ENCODE measurements at regions not wholly inside any gene's neighbourhood (a gene's known extent, or its start where the extent isn't known, plus 50 kb on each side); places are given as distances from the start of the nearest gene placed in this dataset.

DNA sequence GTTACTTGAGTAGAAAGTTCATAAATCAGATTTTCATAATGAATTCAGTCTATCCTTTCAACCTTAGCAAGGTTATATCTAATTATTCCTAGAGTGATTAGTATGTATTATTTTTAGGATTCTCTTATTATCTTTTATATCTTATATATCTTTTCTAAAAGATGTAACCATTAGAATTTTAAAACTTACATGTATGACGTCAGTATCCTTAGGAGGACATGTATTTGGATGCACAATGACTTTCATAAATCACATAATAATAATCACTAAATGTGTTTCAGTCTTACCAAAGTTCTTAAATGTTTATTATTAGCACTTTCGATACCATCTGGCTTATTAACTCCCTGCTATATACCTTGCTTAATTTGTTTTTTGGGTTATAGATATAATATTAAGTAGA lies 1400.5 kb upstream of the IGFBP7 start:
- Histone ChIP-seq H3K27ac (ENCODE audit: low read depth, low read length, severe bottlenecking) (no peak overlapping the region), H3K36me3 (ENCODE audit: control insufficient read depth, insufficient read depth, low read length) (no peaks in the 10 kb centered on the region), H3K4me1 (ENCODE audit: control insufficient read depth, insufficient read depth, low read length, poor library complexity, severe bottlenecking) (no peaks in the 10 kb centered on the region), H3K4me3 (ENCODE audit: extremely low read depth, insufficient read depth, low read length, poor library complexity, severe bottlenecking) (no peak overlapping the region), H3K9me3 (ENCODE audit: control insufficient read depth, low read length) (no peaks in the 10 kb centered on the region)
- WGBS, 2 experiments (ENCODE audit: insufficient coverage in 2 of 2): no CpG with 5 or more reads among the region's 2 CpGs

DNA sequence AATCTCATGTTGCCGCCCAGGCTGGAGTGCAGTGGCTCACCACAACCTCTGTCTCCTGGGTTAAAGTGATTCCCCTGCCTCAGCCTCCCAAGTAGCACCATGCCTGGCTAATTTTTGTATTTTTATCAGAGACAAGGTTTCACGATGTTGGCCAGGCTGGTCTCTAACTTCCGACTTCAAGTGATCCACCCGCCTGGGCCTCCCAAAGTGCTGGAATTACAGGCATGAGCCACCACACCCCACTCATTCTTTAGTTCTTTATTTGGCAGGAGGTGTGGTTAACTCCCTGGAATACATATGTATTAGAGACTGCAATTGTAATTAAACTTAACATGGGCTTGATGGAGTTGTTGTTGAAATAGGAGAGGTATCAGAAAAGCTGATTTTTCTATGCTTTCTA lies 1396.9 kb upstream of the IGFBP7 start:
- 83 to 96% methylated on average over 1 to 3 of the region's 4 CpGs for WGBS, 2 experiments (ENCODE audit: insufficient coverage in 2 of 2)
- Histone ChIP-seq H3K4me1 (ENCODE audit: control insufficient read depth, insufficient read depth, low read length, poor library complexity, severe bottlenecking) (no peaks in the 10 kb centered on the region), H3K27ac (ENCODE audit: low read depth, low read length, severe bottlenecking) (no peak overlapping the region), H3K9me3 (ENCODE audit: control insufficient read depth, low read length) (no peaks in the 10 kb centered on the region), H3K4me3 (ENCODE audit: extremely low read depth, insufficient read depth, low read length, poor library complexity, severe bottlenecking) (no peak overlapping the region), H3K36me3 (ENCODE audit: control insufficient read depth, insufficient read depth, low read length) (no peaks in the 10 kb centered on the region)

DNA sequence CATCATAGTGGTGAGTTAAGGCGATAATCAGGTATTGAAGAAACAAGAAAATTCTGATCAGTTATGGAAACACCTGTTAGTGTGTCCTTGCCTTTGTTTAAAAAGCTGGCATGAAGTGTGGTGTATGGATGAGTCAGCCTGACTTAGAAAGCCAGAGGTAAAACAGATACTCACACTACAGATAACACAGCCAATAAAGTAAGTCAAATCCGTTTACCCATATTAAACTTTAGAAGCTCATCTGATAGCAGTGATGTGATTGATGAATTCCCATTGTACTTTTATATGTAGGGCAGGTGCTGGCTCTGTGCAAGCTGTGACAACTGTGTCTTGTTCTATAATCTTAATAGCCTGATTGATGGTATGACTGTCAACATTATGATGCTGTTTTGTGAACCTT lies 1392.7 kb upstream of the IGFBP7 start:
- no peak overlapping the region for H3K4me3 ChIP-seq (ENCODE audit: extremely low read depth, insufficient read depth, low read length, poor library complexity, severe bottlenecking)
- 92 to 100% methylated on average over 1 of the region's 2 CpGs for WGBS, 2 experiments (ENCODE audit: insufficient coverage in 2 of 2)

DNA sequence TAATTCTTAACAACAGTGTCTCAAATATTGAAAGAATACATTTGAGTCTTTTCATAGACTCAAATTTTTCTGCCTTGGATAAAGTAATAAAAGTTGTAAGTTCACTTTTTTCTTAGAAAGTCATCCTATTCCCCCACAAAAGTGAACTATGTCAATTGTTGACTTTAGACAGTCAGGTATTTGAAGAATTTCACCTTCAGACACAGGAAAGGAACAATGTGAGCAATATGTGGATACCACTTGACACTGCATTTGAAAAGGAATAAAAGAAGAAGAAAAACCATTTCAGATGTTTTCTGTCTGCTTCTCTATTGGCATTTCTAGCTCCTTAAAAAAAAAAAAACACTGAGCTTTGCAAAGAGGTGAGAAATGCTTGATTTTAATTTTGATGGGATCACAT lies 1389.0 kb upstream of the IGFBP7 start:
- Histone ChIP-seq H3K4me3 (ENCODE audit: extremely low read depth, insufficient read depth, low read length, poor library complexity, severe bottlenecking) (no peak overlapping the region), H3K4me1 (ENCODE audit: control insufficient read depth, insufficient read depth, low read length, poor library complexity, severe bottlenecking) (no peaks in the 10 kb centered on the region), H3K36me3 (ENCODE audit: control insufficient read depth, insufficient read depth, low read length) (no peaks in the 10 kb centered on the region), H3K9me3 (ENCODE audit: control insufficient read depth, low read length) (no peaks in the 10 kb centered on the region), H3K27ac (ENCODE audit: low read depth, low read length, severe bottlenecking) (no peak overlapping the region)

More for the DNA sequence above, 1392.7 kb upstream of the IGFBP7 start:
- Histone ChIP-seq H3K27ac (ENCODE audit: low read depth, low read length, severe bottlenecking) (no peak overlapping the region), H3K36me3 (ENCODE audit: control insufficient read depth, insufficient read depth, low read length) (no peaks in the 10 kb centered on the region), H3K9me3 (ENCODE audit: control insufficient read depth, low read length) (no peaks in the 10 kb centered on the region), H3K4me1 (ENCODE audit: control insufficient read depth, insufficient read depth, low read length, poor library complexity, severe bottlenecking) (no peaks in the 10 kb centered on the region)

DNA sequence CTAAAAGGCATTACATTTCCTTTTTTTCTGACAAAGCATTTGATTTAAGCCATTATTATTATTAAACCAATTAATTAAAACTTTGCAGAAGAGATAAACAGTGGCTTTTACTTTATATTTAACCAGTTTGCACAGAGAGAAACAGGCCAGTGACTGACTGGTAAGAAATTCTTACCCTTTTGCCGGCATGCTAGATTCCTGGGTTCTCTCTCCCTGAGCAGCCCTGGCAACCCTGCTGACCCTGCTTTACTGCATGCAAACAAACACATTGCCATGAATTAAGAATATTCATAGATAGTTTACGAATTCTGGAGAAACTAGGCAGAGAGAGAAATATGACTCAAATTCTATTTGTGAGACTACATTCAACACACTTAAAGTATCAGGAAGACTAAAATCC lies 1381.4 kb upstream of the IGFBP7 start:
- H3K27ac ChIP-seq (ENCODE audit: low read depth, low read length, severe bottlenecking): no peak overlapping the region
- no peaks in the 10 kb centered on the region for H3K9me3 ChIP-seq (ENCODE audit: control insufficient read depth, low read length)
- no peaks in the 10 kb centered on the region for H3K36me3 ChIP-seq (ENCODE audit: control insufficient read depth, insufficient read depth, low read length)
- no peaks in the 10 kb centered on the region for H3K4me1 ChIP-seq (ENCODE audit: control insufficient read depth, insufficient read depth, low read length, poor library complexity, severe bottlenecking)
- no peak overlapping the region for H3K4me3 ChIP-seq (ENCODE audit: extremely low read depth, insufficient read depth, low read length, poor library complexity, severe bottlenecking)
- 100% methylated on average over 1 of the region's 2 CpGs; no CpG with 5 or more reads in 1 of the 2 experiments for WGBS, 2 experiments (ENCODE audit: insufficient coverage in 2 of 2)

DNA sequence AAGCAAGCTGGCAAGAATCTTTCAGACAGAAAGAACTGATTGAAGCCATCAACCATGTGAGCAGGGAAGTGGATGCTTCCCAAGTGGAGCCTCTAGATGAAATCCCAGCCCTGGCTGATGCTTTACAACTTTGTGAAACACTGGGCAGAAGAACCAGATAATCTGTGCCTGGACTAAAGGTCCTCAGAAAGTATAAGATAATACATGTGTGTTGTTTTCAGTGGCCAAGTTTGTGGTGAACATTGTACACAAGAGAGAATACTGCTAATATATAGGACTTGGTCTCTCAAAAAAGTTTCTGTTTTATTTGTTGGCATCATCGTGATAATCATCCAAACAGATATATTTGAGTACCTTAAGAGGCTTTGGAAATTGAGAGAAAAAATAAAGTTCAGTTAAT lies 1367.8 kb upstream of the IGFBP7 start:
- no peaks in the 10 kb centered on the region for H3K9me3 ChIP-seq (ENCODE audit: control insufficient read depth, low read length)
- no peak overlapping the region for H3K4me3 ChIP-seq (ENCODE audit: extremely low read depth, insufficient read depth, low read length, poor library complexity, severe bottlenecking)
- H3K4me1 ChIP-seq (ENCODE audit: control insufficient read depth, insufficient read depth, low read length, poor library complexity, severe bottlenecking): no peaks in the 10 kb centered on the region
- H3K27ac ChIP-seq (ENCODE audit: low read depth, low read length, severe bottlenecking): no peak overlapping the region
- no peaks in the 10 kb centered on the region for H3K36me3 ChIP-seq (ENCODE audit: control insufficient read depth, insufficient read depth, low read length)
- no CpG with 5 or more reads among the region's 1 CpG for WGBS, 2 experiments (ENCODE audit: insufficient coverage in 2 of 2)

DNA sequence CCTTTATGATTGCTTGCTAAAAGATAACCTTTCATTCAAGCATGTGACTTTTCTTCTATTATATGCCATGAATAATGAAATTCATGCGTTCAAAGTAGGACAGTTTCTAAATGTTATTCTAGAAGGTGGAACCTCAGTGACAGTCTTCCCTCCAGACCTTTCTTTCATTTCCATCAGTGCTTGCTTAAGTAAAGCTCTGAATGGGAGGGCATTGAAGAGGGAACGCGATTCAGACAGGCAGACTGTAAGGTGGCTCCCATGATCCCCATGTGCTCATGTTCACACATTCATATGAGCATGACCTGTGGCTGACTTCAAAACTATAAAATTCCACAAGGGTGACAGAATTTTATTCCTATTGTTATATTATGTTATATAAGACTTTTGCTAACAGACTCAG lies 1367.3 kb upstream of the IGFBP7 start:
- Histone ChIP-seq H3K4me1 (ENCODE audit: control insufficient read depth, insufficient read depth, low read length, poor library complexity, severe bottlenecking) (no peaks in the 10 kb centered on the region), H3K36me3 (ENCODE audit: control insufficient read depth, insufficient read depth, low read length) (no peaks in the 10 kb centered on the region), H3K4me3 (ENCODE audit: extremely low read depth, insufficient read depth, low read length, poor library complexity, severe bottlenecking) (no peak overlapping the region), H3K27ac (ENCODE audit: low read depth, low read length, severe bottlenecking) (no peak overlapping the region), H3K9me3 (ENCODE audit: control insufficient read depth, low read length) (no peaks in the 10 kb centered on the region)
- WGBS, 2 experiments (ENCODE audit: insufficient coverage in 2 of 2): 75 to 100% methylated on average over 2 of the region's 3 CpGs

DNA sequence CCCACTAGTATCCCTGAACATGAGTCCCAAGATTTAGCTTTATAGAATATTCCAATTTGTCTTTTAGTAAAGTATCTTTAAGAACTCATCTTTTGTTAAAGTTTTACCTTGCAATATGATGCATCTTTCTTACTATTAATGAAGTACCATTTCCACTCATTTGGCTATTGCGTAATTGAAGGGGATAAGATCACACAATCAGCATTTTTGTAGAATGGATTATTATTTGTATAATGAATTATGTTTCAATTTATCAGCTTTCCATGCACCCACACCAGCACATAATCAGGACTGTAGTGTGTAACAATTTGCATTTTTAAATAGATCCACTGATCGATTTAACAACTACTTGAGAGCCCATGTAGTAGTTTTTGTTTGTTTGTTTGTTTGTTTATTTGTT lies 1364.9 kb upstream of the IGFBP7 start:
- Histone ChIP-seq H3K4me3 (ENCODE audit: extremely low read depth, insufficient read depth, low read length, poor library complexity, severe bottlenecking) (no peak overlapping the region), H3K27ac (ENCODE audit: low read depth, low read length, severe bottlenecking) (no peak overlapping the region), H3K36me3 (ENCODE audit: control insufficient read depth, insufficient read depth, low read length) (no peaks in the 10 kb centered on the region), H3K4me1 (ENCODE audit: control insufficient read depth, insufficient read depth, low read length, poor library complexity, severe bottlenecking) (no peaks in the 10 kb centered on the region), H3K9me3 (ENCODE audit: control insufficient read depth, low read length) (no peaks in the 10 kb centered on the region)
- WGBS, 2 experiments (ENCODE audit: insufficient coverage in 2 of 2): no CpG with 5 or more reads among the region's 2 CpGs

DNA sequence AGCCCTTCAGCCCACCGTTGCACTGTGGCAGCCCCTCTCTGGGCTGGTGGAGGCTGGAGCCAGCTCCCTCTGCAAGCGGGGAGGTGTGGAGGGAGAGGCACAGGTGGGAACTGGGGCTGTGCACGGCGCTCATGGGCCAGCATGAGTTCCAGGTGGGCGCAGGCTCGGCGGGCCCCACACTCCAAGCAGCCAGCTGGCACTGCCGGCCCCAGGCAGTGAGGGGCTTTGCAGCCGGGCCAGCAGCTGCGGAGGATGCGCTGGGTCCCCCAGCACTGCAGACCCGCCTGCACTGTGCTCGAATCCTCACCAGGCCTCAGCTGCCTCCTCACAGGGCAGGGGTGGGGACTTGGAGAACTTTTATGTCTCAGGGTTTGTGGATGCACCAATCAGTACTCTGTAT lies 1354.8 kb upstream of the IGFBP7 start:
- Histone ChIP-seq H3K27ac (ENCODE audit: low read depth, low read length, severe bottlenecking) (no peak overlapping the region), H3K4me1 (ENCODE audit: control insufficient read depth, insufficient read depth, low read length, poor library complexity, severe bottlenecking) (no peaks in the 10 kb centered on the region), H3K36me3 (ENCODE audit: control insufficient read depth, insufficient read depth, low read length) (no peaks in the 10 kb centered on the region), H3K4me3 (ENCODE audit: extremely low read depth, insufficient read depth, low read length, poor library complexity, severe bottlenecking) (no peak overlapping the region), H3K9me3 (ENCODE audit: control insufficient read depth, low read length) (no peaks in the 10 kb centered on the region)
- WGBS, 2 experiments (ENCODE audit: insufficient coverage in 2 of 2): 89 to 92% methylated on average over 5 to 11 of the region's 13 CpGs

DNA sequence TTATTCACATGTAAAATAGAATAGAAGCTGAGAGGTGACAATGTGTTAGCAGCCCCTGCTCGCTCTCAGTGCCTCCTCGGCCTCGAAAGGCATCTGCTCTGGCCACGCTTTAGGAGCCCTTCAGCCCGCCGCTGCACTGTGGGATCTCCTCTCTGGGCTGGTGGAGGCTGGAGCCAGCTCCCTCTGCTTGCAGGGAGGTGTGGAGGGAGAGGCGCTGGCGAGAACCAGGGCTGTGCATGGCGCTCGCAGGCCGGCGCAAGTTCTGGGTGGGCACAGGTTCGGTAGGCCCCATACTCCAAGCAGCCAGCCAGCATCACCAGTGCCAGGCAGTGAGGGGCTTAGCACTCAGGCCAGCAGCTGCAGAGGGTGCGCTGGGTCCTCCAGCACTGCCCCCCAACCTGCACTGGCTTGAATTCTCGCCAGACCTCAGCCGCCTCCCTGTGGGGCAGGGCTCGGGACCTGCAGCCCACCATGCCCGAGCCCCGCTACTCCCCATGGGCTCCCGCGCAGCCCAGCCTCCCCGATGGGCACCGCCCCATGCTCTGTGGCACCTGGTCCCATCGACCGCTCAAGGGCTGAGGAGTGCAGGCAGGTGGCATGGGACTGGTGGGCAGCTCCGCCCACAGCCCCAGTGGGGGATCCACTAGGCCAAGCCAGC lies 1346.7 kb upstream of the IGFBP7 start:
- WGBS, 2 experiments (ENCODE audit: insufficient coverage in 2 of 2): 87 to 92% methylated on average over 11 to 18 of the region's 26 CpGs
- H3K27ac ChIP-seq (ENCODE audit: low read depth, low read length, severe bottlenecking): no peak overlapping the region
- no peaks in the 10 kb centered on the region for H3K9me3 ChIP-seq (ENCODE audit: control insufficient read depth, low read length)
- H3K4me3 ChIP-seq (ENCODE audit: extremely low read depth, insufficient read depth, low read length, poor library complexity, severe bottlenecking): no peak overlapping the region
- H3K4me1 ChIP-seq (ENCODE audit: control insufficient read depth, insufficient read depth, low read length, poor library complexity, severe bottlenecking): no peaks in the 10 kb centered on the region
- H3K36me3 ChIP-seq (ENCODE audit: control insufficient read depth, insufficient read depth, low read length): no peaks in the 10 kb centered on the region

DNA sequence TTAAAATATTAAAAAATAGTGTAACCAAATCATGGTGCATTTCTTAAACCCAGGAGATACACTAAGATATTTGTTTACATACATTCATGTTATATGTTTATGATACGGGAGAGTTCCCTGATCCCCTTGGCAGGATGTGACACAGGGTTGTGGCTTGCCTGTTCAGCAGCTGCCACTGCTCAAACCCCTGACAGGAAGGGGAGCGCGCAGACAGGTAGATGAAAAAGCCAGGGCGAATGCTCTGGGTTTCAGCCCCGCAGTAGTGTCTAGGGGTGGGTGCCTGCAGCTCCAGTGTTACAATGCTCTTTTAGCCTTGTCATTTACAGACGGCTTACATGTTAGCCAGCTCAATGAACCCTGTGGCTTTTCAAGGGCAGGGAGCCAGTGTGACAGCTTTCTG lies 1343.8 kb upstream of the IGFBP7 start:
- H3K4me3 ChIP-seq (ENCODE audit: extremely low read depth, insufficient read depth, low read length, poor library complexity, severe bottlenecking): no peak overlapping the region
- H3K9me3 ChIP-seq (ENCODE audit: control insufficient read depth, low read length): no peaks in the 10 kb centered on the region

More for the DNA sequence above, 1343.8 kb upstream of the IGFBP7 start:
- WGBS, 2 experiments (ENCODE audit: insufficient coverage in 2 of 2): 89 to 94% methylated on average over 3 to 5 of the region's 6 CpGs
- Histone ChIP-seq H3K36me3 (ENCODE audit: control insufficient read depth, insufficient read depth, low read length) (no peaks in the 10 kb centered on the region), H3K4me1 (ENCODE audit: control insufficient read depth, insufficient read depth, low read length, poor library complexity, severe bottlenecking) (no peaks in the 10 kb centered on the region), H3K27ac (ENCODE audit: low read depth, low read length, severe bottlenecking) (no peak overlapping the region)
